Sigmoid colon (tissue), 4 donors: ENCODE measurements at regions not wholly inside any gene's neighbourhood (a gene's known extent, or its start where the extent isn't known, plus 50 kb on each side); places are given as distances from the start of the nearest gene placed in this dataset.

Experiments used
- EP300 ChIP-seq, 4 donors: sonication (generic); formaldehyde crosslinking; IDR thresholded peaks; one replicate each; pipeline ENCODE4 v1.6.1; 2017; ENCODE audit warnings: antibody characterized with exemption in 4 of 4
- POLR2A ChIP-seq, 2 donors: fragments of 450-650 bp; IDR thresholded peaks; one replicate each; pipeline ENCODE4 v1.6.1; 2016; ENCODE audit warnings: antibody characterized with exemption in 2 of 2, mild to moderate bottlenecking in 2 of 2, moderate library complexity in 2 of 2
- POLR2AphosphoS5 ChIP-seq, 4 donors: sonication (generic); formaldehyde crosslinking; IDR thresholded peaks; one replicate each; pipeline ENCODE4 v1.6.1; 2017; ENCODE audit warnings: antibody characterized with exemption in 4 of 4
- TF ChIP-seq, protein P1 (sequence below), 4 experiments: fragments of 450-650 bp in 3 of 4; fragments of 200-600 bp in 1 of 4; IDR thresholded peaks; one replicate each; pipeline ENCODE4 v1.5.1; 2016 to 2019; ENCODE audit warnings: antibody characterized with exemption in 4 of 4, mild to moderate bottlenecking in 3 of 4, moderate library complexity in 2 of 4

DNA sequence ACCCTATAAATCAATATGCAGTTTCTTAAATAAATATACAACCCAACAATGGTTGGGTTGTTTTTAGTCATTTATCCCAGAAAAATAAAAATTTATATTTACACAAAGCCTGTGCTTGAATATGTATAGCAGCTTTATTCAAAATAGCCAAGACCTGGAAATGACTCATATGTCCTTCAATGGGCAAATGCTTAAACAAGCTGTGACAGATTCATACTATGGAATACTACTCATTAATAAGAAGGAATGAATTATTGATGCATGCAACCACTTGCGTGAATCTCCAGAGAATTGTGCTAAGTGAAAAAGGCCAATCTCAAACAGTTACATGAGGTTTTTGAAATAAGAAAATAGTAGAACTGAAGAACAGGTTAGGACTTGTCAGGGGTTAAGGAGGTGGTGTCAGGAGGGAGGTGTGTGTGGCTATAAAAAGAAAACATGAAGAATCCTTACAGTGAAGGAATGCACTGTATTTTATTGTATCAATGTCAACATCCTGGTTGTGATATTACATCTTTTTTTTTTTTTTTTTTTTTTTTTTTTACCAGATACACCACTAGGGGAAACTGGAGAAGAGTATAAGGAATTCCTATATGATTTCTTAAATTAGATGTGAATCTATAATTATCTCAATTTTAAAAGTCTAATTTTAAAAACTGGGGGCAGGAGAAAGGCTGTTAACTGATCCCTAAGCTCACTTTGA, 82.4 kb upstream of the CD44 start:
- TF ChIP-seq POLR2A (IDR thresholded peaks at IDR 0.05) (no peak), POLR2AphosphoS5 (IDR thresholded peaks at IDR 0.05) (no peak), EP300 (IDR thresholded peaks at IDR 0.05) (no peak)
- TF ChIP-seq, protein P1, sequence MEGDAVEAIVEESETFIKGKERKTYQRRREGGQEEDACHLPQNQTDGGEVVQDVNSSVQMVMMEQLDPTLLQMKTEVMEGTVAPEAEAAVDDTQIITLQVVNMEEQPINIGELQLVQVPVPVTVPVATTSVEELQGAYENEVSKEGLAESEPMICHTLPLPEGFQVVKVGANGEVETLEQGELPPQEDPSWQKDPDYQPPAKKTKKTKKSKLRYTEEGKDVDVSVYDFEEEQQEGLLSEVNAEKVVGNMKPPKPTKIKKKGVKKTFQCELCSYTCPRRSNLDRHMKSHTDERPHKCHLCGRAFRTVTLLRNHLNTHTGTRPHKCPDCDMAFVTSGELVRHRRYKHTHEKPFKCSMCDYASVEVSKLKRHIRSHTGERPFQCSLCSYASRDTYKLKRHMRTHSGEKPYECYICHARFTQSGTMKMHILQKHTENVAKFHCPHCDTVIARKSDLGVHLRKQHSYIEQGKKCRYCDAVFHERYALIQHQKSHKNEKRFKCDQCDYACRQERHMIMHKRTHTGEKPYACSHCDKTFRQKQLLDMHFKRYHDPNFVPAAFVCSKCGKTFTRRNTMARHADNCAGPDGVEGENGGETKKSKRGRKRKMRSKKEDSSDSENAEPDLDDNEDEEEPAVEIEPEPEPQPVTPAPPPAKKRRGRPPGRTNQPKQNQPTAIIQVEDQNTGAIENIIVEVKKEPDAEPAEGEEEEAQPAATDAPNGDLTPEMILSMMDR (IDR thresholded peaks at IDR 0.05) = no peak
